HG03571 (cell line): ENCODE measurements at regions not wholly inside any gene's neighbourhood (a gene's known extent, or its start where the extent isn't known, plus 50 kb on each side); places are given as distances from the start of the nearest gene placed in this dataset.
"Not testable (repeated sequence)": the region's sequence is repeated elsewhere in the genome, so short reads cannot be mapped to it uniquely, and the experiment has no call there.

Experiments used
- ATAC-seq: cut with Tn5 transposase; IDR thresholded peaks from one replicate; pipeline ENCODE4 v1.9.1; 2021; ENCODE audit not compliant: unreplicated experiment

GRCh38 chr1:187790724-187791123, 962.0 kb downstream of the PLA2G4A start:
- ATAC-seq = no peak

- no peak for ATAC-seq
Measured at GRCh38 chr1:187794561-187794960, 965.8 kb downstream of the PLA2G4A start.

- ATAC-seq = no peak
Measured at GRCh38 chr1:187809549-187809948, 980.8 kb downstream of the PLA2G4A start.

- ATAC-seq = no peak
Measured at GRCh38 chr1:187816646-187817045, 987.9 kb downstream of the PLA2G4A start.

- no peak for ATAC-seq
Measured at GRCh38 chr1:187817782-187818181, 989.0 kb downstream of the PLA2G4A start.

- no peak for ATAC-seq
Measured at GRCh38 chr1:187819086-187819485, 990.3 kb downstream of the PLA2G4A start.

- no peak for ATAC-seq
Measured at GRCh38 chr1:187836557-187836956, 1007.8 kb downstream of the PLA2G4A start.

GRCh38 chr1:187837787-187838186, 1009.0 kb downstream of the PLA2G4A start:
- no peak for ATAC-seq

GRCh38 chr1:187838335-187839293, 1009.9 kb downstream of the PLA2G4A start:
- ATAC-seq = no peak

GRCh38 chr1:187839873-187840272, 1011.1 kb downstream of the PLA2G4A start:
- ATAC-seq = no peak

GRCh38 chr1:187840557-187840956, 1011.8 kb downstream of the PLA2G4A start:
- no peak for ATAC-seq

GRCh38 chr1:187842406-187843165, 1013.8 kb downstream of the PLA2G4A start:
- ATAC-seq = no peak

- no peak for ATAC-seq
Measured at GRCh38 chr1:187844313-187844712, 1015.6 kb downstream of the PLA2G4A start.

- no peak for ATAC-seq
Measured at GRCh38 chr1:187847531-187847930, 1018.8 kb downstream of the PLA2G4A start.

GRCh38 chr1:187848321-187848720, 1019.6 kb downstream of the PLA2G4A start:
- ATAC-seq = no peak

- ATAC-seq = not testable (repeated sequence)
Measured at GRCh38 chr1:187850146-187850545, 1021.4 kb downstream of the PLA2G4A start.

- no peak for ATAC-seq
Measured at GRCh38 chr1:187853505-187853904, 1024.8 kb downstream of the PLA2G4A start.

GRCh38 chr1:187854457-187854856, 1025.7 kb downstream of the PLA2G4A start:
- ATAC-seq = no peak

GRCh38 chr1:187862506-187862905, 1033.8 kb downstream of the PLA2G4A start:
- ATAC-seq = no peak

GRCh38 chr1:187870552-187870951, 1041.8 kb downstream of the PLA2G4A start:
- no peak for ATAC-seq

- ATAC-seq = no peak
Measured at GRCh38 chr1:187871177-187871845, 1042.6 kb downstream of the PLA2G4A start.
